Uterus (tissue), 2 donors: ENCODE measurements at regions not wholly inside any gene's neighbourhood (a gene's known extent, or its start where the extent isn't known, plus 50 kb on each side); places are given as distances from the start of the nearest gene placed in this dataset.

Source experiments
- POLR2A ChIP-seq, 2 donors: fragments of 450-650 bp; IDR thresholded peaks; one replicate each; pipeline ENCODE4 v1.6.1; 2016; ENCODE audit warnings: antibody characterized with exemption in 2 of 2, mild to moderate bottlenecking in 1 of 2, moderate library complexity in 1 of 2
- TF ChIP-seq, protein P1 (sequence below), 4 experiments: fragments of 200-600 bp in 2 of 4; fragments of 450-650 bp in 2 of 4; sonication (generic) in 2 of 4; IDR thresholded peaks; one replicate each; pipeline ENCODE4 v1.5.1; 2016 to 2019; ENCODE audit warnings: antibody characterized with exemption in 4 of 4, mild to moderate bottlenecking in 2 of 4, moderate library complexity in 1 of 4

DNA sequence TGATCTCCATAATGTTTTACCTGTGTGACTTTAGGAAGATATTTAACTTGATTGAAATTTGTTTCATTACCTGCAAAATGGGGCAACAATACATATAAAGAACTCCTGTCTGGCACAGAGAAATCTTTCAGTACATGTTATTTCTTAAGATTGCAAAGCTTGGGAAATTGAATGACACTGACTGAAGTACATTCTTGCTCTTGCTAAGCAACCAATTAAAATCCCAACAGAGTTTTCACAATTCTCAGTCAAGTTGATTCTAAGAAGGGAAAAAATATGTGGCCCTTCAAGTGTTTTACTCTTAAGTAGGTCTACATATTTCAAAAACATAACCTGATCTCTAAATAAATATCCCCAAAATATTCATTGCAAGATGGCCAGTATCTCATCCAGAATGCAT is 2187.0 kb upstream of the ACO1 start:
- TF ChIP-seq, protein P1, sequence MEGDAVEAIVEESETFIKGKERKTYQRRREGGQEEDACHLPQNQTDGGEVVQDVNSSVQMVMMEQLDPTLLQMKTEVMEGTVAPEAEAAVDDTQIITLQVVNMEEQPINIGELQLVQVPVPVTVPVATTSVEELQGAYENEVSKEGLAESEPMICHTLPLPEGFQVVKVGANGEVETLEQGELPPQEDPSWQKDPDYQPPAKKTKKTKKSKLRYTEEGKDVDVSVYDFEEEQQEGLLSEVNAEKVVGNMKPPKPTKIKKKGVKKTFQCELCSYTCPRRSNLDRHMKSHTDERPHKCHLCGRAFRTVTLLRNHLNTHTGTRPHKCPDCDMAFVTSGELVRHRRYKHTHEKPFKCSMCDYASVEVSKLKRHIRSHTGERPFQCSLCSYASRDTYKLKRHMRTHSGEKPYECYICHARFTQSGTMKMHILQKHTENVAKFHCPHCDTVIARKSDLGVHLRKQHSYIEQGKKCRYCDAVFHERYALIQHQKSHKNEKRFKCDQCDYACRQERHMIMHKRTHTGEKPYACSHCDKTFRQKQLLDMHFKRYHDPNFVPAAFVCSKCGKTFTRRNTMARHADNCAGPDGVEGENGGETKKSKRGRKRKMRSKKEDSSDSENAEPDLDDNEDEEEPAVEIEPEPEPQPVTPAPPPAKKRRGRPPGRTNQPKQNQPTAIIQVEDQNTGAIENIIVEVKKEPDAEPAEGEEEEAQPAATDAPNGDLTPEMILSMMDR (IDR thresholded peaks at IDR 0.05) = no peak
- TF ChIP-seq POLR2A (IDR thresholded peaks at IDR 0.05) = no peak
